ENCODE measurements at regions not wholly inside any gene's neighbourhood (a gene's known extent, or its start where the extent isn't known, plus 50 kb on each side); places are given as distances from the start of the nearest gene placed in this dataset.

GRCh38 chr16:85171004-85171758 lies 58.9 kb upstream of the CIBAR2 start:
- BruUV-seq (replicated peaks), result no TSS peak
- Histone ChIP-seq H3K27ac (ENCODE audit: insufficient read depth, low read length) (peak overlapping the region; percentile 74), H4K91ac (ENCODE audit: insufficient read depth, low read depth, low read length) (peak overlapping the region; percentile 90), H2AK9ac (replicated peaks; ENCODE audit: low read depth, low read length, poor library complexity) (peak overlapping the region; percentile 97), H4K5ac (ENCODE audit: low read depth, low read length) (peak overlapping the region; percentile 4), H2AFZ (replicated peaks; ENCODE audit: low read length, poor library complexity) (peak overlapping the region; percentile 85), H3K18ac (ENCODE audit: low read depth, low read length) (peak overlapping the region; percentile 79), H3K4me2 (ENCODE audit: low read depth, low read length) (peak overlapping the region; percentile 85), H3K4ac (ENCODE audit: low read depth, low read length) (peak overlapping the region; percentile 89), H3K14ac (replicated peaks; ENCODE audit: low read depth, low read length) (peak overlapping the region; percentile 99), H2BK5ac (ENCODE audit: low read depth, low read length, poor library complexity, severe bottlenecking) (peak overlapping the region; percentile 88), H3K4me3 (ENCODE audit: insufficient read depth, low read depth, low read length) (peak overlapping the region; percentile 51), H2BK20ac (ENCODE audit: low read depth, low read length) (peak overlapping the region; percentile 90; the same call in 1 of the 2 replicates), H2AK5ac (ENCODE audit: low read depth, low read length) (peak overlapping the region; percentile 99), H2BK120ac (ENCODE audit: low read depth, low read length) (peak overlapping the region; percentile 93), H3K9me1 (ENCODE audit: insufficient read depth, low read length) (no peaks in the 10 kb centered on the region), H3K9ac (ENCODE audit: low read depth, low read length) (peak overlapping the region; percentile 84), H3K36me3 (ENCODE audit: control insufficient read depth, insufficient read depth, low read length) (no peaks in the 10 kb centered on the region), H3K4me1 (ENCODE audit: control insufficient read depth, insufficient read depth, low read length) (peaks cover 40% of the 10 kb centered on the region), H3K56ac (ENCODE audit: extremely low read depth, insufficient read depth, low read length) (0 out of 2 replicates have a peak overlapping the region, but pooled peaks have one; percentile 92), H3K79me1 (ENCODE audit: low read depth in 1 of 2, low read length in 2 of 2) (peaks cover 0 to 63% of the 10 kb centered on the region in 2 experiments; a peak in 3 of 4 replicates), H3K23ac (ENCODE audit: low read depth, low read length) (peak overlapping the region; percentile 100), H2BK15ac (ENCODE audit: low read depth, low read length) (peak overlapping the region; percentile 75; the same call in 2 of the 3 replicates), H3K27me3 (ENCODE audit: control insufficient read depth, insufficient read depth, low read length) (no peaks in the 10 kb centered on the region), H3K9me3 (ENCODE audit: control insufficient read depth, insufficient read depth, low read length) (no peaks in the 10 kb centered on the region), H4K8ac (ENCODE audit: low read depth in 2 of 2, low read length in 2 of 2) (peak overlapping the region; percentile 44 to 89), H4K20me1 (ENCODE audit: insufficient read depth, low read length) (peaks cover 32% of the 10 kb centered on the region)
- ChIA-PET CTCF (interaction anchor here (3.2 kb wide), 1 partner anchor 56 kb away, joined by 13 read pairs; no protein-coding TSS in a partner anchor), POLR2A (ENCODE audit: unreplicated experiment) (interaction anchor here (0.6 kb wide), 1 partner anchor 36 kb away, joined by 3 read pairs; no protein-coding TSS in a partner anchor)
- no peak for DNase-seq
- WGBS, 2 experiments (ENCODE audit: extremely low coverage in 2 of 2, insufficient read length in 1 of 2), result 53% methylated on average over 26 of the region's 44 CpGs; no CpG with 5 or more reads in 1 of the 2 experiments
- in situ Hi-C loops (cut with MboI; ENCODE audit: low sequenced_read_pairs), result no loop called here
- no peak for ATAC-seq (ENCODE audit: low read depth)
- TF ChIP-seq RFX5 (IDR thresholded peaks at IDR 0.05; ENCODE audit: low read depth, low read length) (no peak), MAFK (IDR thresholded peaks at IDR 0.05; ENCODE audit: low read depth, low read length) (no peak)
- dilution Hi-C loops (cut with HindIII; ENCODE audit: low sequenced_read_pairs, unreplicated experiment), result no loop called here
- intact Hi-C loops (cut with micrococcal nuclease), result loop anchor here (5.0 kb wide), 1 partner anchor 51 kb away; no protein-coding TSS in a partner anchor

Measured in IMR-90 (cell line).